KG1 (cell line): ENCODE measurements at regions not wholly inside any gene's neighbourhood (a gene's known extent, or its start where the extent isn't known, plus 50 kb on each side); places are given as distances from the start of the nearest gene placed in this dataset.
A peak's percentile ranks its signal among the peaks of the same experiment; 100 is the strongest.
"Not testable (repeated sequence)": the region's sequence is repeated elsewhere in the genome, so short reads cannot be mapped to it uniquely, and the experiment has no call there.

Experiments used
- DNase-seq: peaks from one replicate; lab custom pipeline; 2025; lab: John Stamatoyannopoulos, UW

- no peak for DNase-seq
Observed at GRCh38 chr4:112023402-112023950, 121.8 kb upstream of the FAM241A start.

GRCh38 chr4:112026058-112026457, 119.2 kb upstream of the FAM241A start:
- no peak for DNase-seq

- no peak for DNase-seq
Observed at GRCh38 chr4:112029771-112030171, 115.5 kb upstream of the FAM241A start.

GRCh38 chr4:112031712-112032328, 113.4 kb upstream of the FAM241A start:
- DNase-seq, result peak; percentile 41

- DNase-seq, result no peak
Observed at GRCh38 chr4:112036886-112037285, 108.4 kb upstream of the FAM241A start.

GRCh38 chr4:112038861-112039260, 106.4 kb upstream of the FAM241A start:
- DNase-seq, result no peak

- not testable (repeated sequence) for DNase-seq
Observed at GRCh38 chr4:112049119-112049518, 96.1 kb upstream of the FAM241A start.

GRCh38 chr4:112053825-112054350, 91.4 kb upstream of the FAM241A start:
- DNase-seq, result no peak

- no peak for DNase-seq
Observed at GRCh38 chr4:112055100-112055499, 90.2 kb upstream of the FAM241A start.

GRCh38 chr4:112057470-112057869, 87.8 kb upstream of the FAM241A start:
- DNase-seq, result peak; percentile 5

GRCh38 chr4:112058433-112058832, 86.8 kb upstream of the FAM241A start:
- no peak for DNase-seq

- no peak for DNase-seq
Observed at GRCh38 chr4:112060212-112060611, 85.0 kb upstream of the FAM241A start.

- DNase-seq, result no peak
Observed at GRCh38 chr4:112061207-112061817, 83.9 kb upstream of the FAM241A start.

- DNase-seq, result no peak
Observed at GRCh38 chr4:112063260-112063659, 82.0 kb upstream of the FAM241A start.

- no peak for DNase-seq
Observed at GRCh38 chr4:112069110-112069509, 76.1 kb upstream of the FAM241A start.

- no peak for DNase-seq
Observed at GRCh38 chr4:112073181-112073580, 72.1 kb upstream of the FAM241A start.

- DNase-seq, result peak; percentile 35
Observed at GRCh38 chr4:112075129-112075753, 70.0 kb upstream of the FAM241A start.

- DNase-seq, result no peak
Observed at GRCh38 chr4:112075906-112076305, 69.3 kb upstream of the FAM241A start.

- no peak for DNase-seq
Observed at GRCh38 chr4:112076919-112077608, 68.2 kb upstream of the FAM241A start.

- no peak for DNase-seq
Observed at GRCh38 chr4:112077743-112078142, 67.5 kb upstream of the FAM241A start.

- DNase-seq, result no peak
Observed at GRCh38 chr4:112082954-112083586, 62.2 kb upstream of the FAM241A start.
